GM10248 (cell line): ENCODE measurements at regions not wholly inside any gene's neighbourhood (a gene's known extent, or its start where the extent isn't known, plus 50 kb on each side); places are given as distances from the start of the nearest gene placed in this dataset.

Experiments
- CTCF ChIA-PET: fragments of 300-600 bp; sonication (Branson Sonifier 250); formaldehyde crosslinking; extraction: SDS; loops from one replicate; lab custom pipeline; 2021; ENCODE audit warnings: antibody characterized with exemption; lab: Yijun Ruan, JAX
- POLR2A ChIA-PET: fragments of 350-650 bp; sonication (Branson Sonifier 250); formaldehyde crosslinking; extraction: SDS; loops from one replicate; lab custom pipeline; 2020; ENCODE audit warnings: antibody characterized with exemption; lab: Yijun Ruan, JAX
- DNase-seq: peaks from one replicate; pipeline ENCODE4 v3.0.0; 2012; ENCODE audit errors: extremely low spot score
- TF ChIP-seq, protein P1 (sequence below): IDR thresholded peaks from 2 replicates; pipeline ENCODE4 v1.5.1; 2012; ENCODE audit warnings: mild to moderate bottlenecking, low read depth; ENCODE audit errors: extremely low read depth, missing control alignments, control extremely low read depth

DNA sequence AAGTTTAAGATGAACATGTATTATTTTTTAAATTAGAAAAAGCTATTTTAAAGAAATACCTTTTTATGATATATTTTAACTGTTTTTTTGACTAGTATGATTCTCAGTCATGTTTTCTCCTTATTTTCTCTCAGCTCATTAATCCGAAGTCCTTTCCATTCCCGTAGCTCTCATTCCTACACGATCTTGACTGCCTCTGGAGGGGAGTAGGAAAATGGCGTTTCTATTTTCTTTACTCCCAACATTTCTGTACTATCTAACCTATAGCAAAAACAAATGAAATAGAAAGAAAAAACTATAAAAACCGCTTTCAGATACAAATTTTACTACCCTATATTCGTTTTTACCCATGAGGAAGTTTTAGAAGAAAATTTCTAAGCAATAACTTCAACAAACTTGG, 343.8 kb downstream of the RBM26 start:
- POLR2A ChIA-PET, result no interaction called here
- DNase-seq, result no peak
- CTCF ChIA-PET, result interaction anchor here (0.9 kb wide), 1 partner anchor 11 kb away, joined by 3 read pairs; no protein-coding TSS in a partner anchor
- TF ChIP-seq, protein P1, sequence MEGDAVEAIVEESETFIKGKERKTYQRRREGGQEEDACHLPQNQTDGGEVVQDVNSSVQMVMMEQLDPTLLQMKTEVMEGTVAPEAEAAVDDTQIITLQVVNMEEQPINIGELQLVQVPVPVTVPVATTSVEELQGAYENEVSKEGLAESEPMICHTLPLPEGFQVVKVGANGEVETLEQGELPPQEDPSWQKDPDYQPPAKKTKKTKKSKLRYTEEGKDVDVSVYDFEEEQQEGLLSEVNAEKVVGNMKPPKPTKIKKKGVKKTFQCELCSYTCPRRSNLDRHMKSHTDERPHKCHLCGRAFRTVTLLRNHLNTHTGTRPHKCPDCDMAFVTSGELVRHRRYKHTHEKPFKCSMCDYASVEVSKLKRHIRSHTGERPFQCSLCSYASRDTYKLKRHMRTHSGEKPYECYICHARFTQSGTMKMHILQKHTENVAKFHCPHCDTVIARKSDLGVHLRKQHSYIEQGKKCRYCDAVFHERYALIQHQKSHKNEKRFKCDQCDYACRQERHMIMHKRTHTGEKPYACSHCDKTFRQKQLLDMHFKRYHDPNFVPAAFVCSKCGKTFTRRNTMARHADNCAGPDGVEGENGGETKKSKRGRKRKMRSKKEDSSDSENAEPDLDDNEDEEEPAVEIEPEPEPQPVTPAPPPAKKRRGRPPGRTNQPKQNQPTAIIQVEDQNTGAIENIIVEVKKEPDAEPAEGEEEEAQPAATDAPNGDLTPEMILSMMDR, result no peak

DNA sequence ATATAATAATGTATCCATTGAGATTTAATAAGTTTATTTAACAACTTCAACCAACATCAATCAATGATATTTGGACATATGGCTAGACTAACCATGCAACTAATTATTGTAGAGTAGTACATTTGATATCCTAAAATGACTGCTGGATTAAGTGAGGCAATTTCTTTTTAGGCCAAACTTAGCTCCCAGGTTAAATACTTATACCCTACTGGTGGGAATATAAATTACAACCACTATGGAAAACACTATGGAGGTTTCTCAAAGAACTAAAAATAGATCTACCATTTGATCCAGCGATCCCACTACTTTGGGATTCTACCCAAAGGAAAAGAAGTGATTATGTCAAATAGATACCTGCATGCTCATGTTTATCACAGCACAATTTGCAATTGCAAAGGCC, 345.8 kb downstream of the RBM26 start:
- no peak for DNase-seq
- CTCF ChIA-PET, result interaction anchor here (1.4 kb wide), 1 partner anchor 21 kb away, joined by 3 read pairs; no protein-coding TSS in a partner anchor
- POLR2A ChIA-PET, result no interaction called here
- TF ChIP-seq, protein P1, result no peak

DNA sequence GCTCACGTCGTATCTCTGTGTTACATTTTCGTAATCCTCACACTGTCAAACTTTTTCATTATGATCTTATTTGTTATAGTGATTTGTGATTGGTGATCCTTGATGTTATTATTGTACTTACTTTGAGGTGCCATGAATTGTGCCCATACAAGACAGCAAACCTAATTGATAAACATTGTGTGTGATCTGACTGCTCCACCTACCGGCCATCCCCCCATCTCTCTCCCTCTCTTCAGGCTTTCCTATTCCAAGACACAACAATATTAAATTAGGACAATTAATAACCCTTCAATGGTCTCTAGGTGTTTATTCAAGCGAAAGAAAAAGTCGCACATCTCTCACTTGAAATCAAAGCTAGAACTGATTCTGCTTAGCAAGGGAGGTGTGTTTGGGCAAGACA, 349.3 kb downstream of the RBM26 start:
- POLR2A ChIA-PET, result no interaction called here
- no peak for DNase-seq
- CTCF ChIA-PET, result interaction anchor here (1.4 to 2.2 kb wide), 3 partner anchors 12 to 51 kb away, joined by 3 to 6 read pairs (median 4); no protein-coding TSS in a partner anchor
- TF ChIP-seq, protein P1, result no peak

DNA sequence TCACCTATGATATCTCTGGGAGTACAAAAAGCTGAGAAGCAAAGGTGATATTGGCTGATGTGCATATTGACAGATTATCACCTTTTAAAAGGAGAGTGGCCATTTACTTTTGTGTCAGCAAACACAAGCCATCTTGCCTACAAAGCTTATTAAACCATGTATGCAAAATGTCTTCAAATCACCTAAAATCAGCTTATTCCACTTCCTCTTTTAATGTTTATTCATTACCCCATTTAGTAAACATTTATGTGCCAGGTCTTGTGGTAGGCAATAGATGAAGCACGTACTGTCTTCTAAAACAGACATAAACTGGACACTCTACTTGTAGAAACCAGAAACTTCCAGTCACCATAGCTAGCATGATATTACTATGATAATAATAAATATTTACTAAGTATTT, 354.6 kb downstream of the RBM26 start:
- POLR2A ChIA-PET, result no interaction called here
- CTCF ChIA-PET, result interaction anchor here (1.0 to 1.4 kb wide), 3 partner anchors 11 to 17 kb away, joined by 3 read pairs; no protein-coding TSS in a partner anchor
- TF ChIP-seq, protein P1, result no peak
- DNase-seq, result no peak

DNA sequence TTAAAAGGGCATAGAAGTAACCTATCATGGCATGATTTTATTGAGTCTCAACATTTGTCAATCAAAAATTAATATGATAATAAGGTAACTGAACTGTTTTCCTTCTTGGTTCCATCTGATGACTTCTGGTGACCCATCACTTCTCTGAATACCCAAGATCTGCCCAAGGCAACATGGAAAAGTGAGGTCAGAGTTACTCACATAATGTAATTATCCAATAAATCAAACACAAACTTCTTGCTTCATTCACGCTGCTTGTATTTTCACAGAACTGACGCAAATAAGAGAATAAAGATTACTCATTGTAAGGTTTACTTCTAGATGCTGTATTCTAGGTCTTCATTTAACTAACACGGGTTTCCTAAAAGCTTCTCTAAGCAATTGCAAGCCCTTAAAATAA, 361.6 kb downstream of the RBM26 start:
- CTCF ChIA-PET, result no interaction called here
- POLR2A ChIA-PET, result no interaction called here
- TF ChIP-seq, protein P1, result no peak
- no peak for DNase-seq

DNA sequence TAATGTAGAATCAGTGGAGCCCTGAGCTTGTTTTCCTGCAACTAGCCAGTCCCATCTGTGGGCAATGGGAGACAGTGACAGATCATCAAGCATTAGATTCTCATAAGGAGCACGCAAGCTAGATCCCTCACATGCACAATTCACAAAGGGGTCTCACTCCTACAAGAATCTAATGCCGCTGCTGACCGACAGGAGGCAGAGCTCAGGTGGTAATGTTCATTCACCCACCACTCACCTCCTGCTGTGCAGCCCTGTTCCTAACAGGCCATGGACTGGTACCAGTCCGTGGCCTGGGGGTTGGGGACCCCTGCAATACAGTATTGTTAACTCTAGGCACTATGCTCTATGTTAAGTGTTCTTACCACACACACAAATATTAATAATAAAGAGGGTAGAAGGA, 362.8 kb downstream of the RBM26 start:
- TF ChIP-seq, protein P1, result no peak
- DNase-seq, result no peak
- POLR2A ChIA-PET, result no interaction called here
- CTCF ChIA-PET, result no interaction called here
